HCT116 (cell line): ENCODE measurements at regions not wholly inside any gene's neighbourhood (a gene's known extent, or its start where the extent isn't known, plus 50 kb on each side); places are given as distances from the start of the nearest gene placed in this dataset.

ENCODE experiments used
- CTCF ChIP-seq, 3 experiments: fragments of 200-600 bp in 1 of 3; sonication (generic) in 1 of 3; IDR thresholded peaks in 2 of 3; conservative IDR thresholded peaks in 1 of 3; 2 replicates each; pipeline ENCODE4 v1.5.1; 2012 to 2017; ENCODE audit warnings: low read depth in 2 of 3, low read length in 2 of 3, antibody characterized with exemption in 1 of 3, borderline replicate concordance in 1 of 3, control low read depth in 1 of 3, mild to moderate bottlenecking in 1 of 3, mixed read lengths in 1 of 3, mixed run types in 1 of 3, moderate library complexity in 1 of 3; ENCODE audit not compliant: insufficient read depth in 1 of 3
- EZH2 ChIP-seq: fragments of 200-600 bp; sonication (generic); IDR thresholded peaks from 2 replicates; pipeline ENCODE4 v1.6.1; 2017; ENCODE audit warnings: antibody characterized with exemption, mixed run types
- MAX ChIP-seq: IDR thresholded peaks from 2 replicates; pipeline ENCODE4 v1.6.1; 2012
- POLR2A ChIP-seq: IDR thresholded peaks from 2 replicates; pipeline ENCODE4 v1.7.0; 2011; ENCODE audit warnings: borderline replicate concordance; ENCODE audit not compliant: insufficient read depth, insufficient read length; ENCODE audit errors: extremely low read depth
- POLR2AphosphoS5 ChIP-seq: IDR thresholded peaks from 2 replicates; pipeline ENCODE4 v1.6.1; 2011; ENCODE audit warnings: mild to moderate bottlenecking, low read depth, low read length, moderate library complexity
- RAD21 ChIP-seq: IDR thresholded peaks from 2 replicates; pipeline ENCODE4 v1.6.1; 2012; ENCODE audit warnings: low read depth, mild to moderate bottlenecking
- YY1 ChIP-seq: IDR thresholded peaks from 2 replicates; pipeline ENCODE4 v1.6.1; 2011; ENCODE audit warnings: low read length, low read depth, moderate library complexity, mild to moderate bottlenecking; ENCODE audit not compliant: insufficient replicate concordance; ENCODE audit errors: extremely low read depth
- ZFX ChIP-seq: fragments of 450-650 bp; IDR thresholded peaks from 2 replicates; pipeline ENCODE4 v1.6.1; 2017
- ZNF274 ChIP-seq: fragments of 200-500 bp; sonication (Bioruptor generic); IDR thresholded peaks from 2 replicates; pipeline ENCODE4 v1.6.1; 2014; ENCODE audit warnings: mild to moderate bottlenecking, low read depth, low read length, inconsistent platforms
- TF ChIP-seq, protein P1 (sequence below): IDR thresholded peaks from 2 replicates; pipeline ENCODE4 v1.6.1; 2012; ENCODE audit warnings: low read depth

DNA sequence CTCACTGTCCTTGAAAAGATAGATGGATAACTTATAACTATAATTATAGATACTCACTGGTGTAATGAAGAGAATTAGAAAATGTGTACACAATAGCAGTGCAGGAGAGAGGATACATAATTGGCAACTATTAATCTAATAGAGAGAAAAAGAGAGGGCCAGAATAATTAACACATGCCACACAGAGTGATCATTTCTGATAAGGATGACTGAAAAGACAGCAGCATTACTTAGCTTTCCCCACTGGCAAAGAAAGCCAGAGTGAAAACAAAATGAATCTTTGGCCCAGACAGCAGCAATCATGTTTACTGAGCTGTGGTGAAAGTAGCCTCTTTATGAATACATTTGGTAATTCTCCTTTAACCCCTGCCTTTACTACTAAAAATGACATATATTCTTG lies 493.3 kb upstream of the ROBO1 start:
- TF ChIP-seq RAD21 (no peak), CTCF (IDR thresholded peaks at IDR 0.05 in 2 of 3, conservative IDR thresholded peaks at IDR 0.05 in 1 of 3; ENCODE audit: borderline replicate concordance in 1 of 3, insufficient read depth in 1 of 3, low read depth in 2 of 3, low read length in 2 of 3) (no peak), ZNF274 (no peak), POLR2A (no peak), ZFX (no peak), EZH2 (no peak), POLR2AphosphoS5 (no peak), YY1 (no peak), MAX (no peak)
- TF ChIP-seq, protein P1, sequence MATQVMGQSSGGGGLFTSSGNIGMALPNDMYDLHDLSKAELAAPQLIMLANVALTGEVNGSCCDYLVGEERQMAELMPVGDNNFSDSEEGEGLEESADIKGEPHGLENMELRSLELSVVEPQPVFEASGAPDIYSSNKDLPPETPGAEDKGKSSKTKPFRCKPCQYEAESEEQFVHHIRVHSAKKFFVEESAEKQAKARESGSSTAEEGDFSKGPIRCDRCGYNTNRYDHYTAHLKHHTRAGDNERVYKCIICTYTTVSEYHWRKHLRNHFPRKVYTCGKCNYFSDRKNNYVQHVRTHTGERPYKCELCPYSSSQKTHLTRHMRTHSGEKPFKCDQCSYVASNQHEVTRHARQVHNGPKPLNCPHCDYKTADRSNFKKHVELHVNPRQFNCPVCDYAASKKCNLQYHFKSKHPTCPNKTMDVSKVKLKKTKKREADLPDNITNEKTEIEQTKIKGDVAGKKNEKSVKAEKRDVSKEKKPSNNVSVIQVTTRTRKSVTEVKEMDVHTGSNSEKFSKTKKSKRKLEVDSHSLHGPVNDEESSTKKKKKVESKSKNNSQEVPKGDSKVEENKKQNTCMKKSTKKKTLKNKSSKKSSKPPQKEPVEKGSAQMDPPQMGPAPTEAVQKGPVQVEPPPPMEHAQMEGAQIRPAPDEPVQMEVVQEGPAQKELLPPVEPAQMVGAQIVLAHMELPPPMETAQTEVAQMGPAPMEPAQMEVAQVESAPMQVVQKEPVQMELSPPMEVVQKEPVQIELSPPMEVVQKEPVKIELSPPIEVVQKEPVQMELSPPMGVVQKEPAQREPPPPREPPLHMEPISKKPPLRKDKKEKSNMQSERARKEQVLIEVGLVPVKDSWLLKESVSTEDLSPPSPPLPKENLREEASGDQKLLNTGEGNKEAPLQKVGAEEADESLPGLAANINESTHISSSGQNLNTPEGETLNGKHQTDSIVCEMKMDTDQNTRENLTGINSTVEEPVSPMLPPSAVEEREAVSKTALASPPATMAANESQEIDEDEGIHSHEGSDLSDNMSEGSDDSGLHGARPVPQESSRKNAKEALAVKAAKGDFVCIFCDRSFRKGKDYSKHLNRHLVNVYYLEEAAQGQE = no peak
